ENCODE measurements at regions not wholly inside any gene's neighbourhood (a gene's known extent, or its start where the extent isn't known, plus 50 kb on each side); places are given as distances from the start of the nearest gene placed in this dataset.

DNA sequence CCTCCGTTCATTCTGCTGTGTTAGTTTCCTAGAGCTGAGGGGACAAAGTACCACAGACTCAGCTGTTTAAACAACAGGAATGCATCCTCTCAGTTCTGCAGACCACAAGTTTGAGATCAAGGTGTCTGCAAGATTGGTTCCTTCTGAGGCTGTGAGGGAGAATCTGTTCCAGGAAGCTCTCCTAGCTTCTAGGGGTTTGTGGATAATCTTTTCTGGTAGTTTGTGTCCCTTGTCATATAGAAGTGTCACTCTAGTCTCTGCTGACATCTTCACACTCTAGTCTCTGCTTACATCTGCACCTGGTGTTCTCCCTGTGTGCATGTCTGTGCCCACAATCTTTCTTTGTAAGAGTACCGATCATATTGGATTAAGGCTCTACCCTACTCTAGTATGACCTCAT, 581.8 kb downstream of the RNF144A start:
- TF ChIP-seq, protein P1, sequence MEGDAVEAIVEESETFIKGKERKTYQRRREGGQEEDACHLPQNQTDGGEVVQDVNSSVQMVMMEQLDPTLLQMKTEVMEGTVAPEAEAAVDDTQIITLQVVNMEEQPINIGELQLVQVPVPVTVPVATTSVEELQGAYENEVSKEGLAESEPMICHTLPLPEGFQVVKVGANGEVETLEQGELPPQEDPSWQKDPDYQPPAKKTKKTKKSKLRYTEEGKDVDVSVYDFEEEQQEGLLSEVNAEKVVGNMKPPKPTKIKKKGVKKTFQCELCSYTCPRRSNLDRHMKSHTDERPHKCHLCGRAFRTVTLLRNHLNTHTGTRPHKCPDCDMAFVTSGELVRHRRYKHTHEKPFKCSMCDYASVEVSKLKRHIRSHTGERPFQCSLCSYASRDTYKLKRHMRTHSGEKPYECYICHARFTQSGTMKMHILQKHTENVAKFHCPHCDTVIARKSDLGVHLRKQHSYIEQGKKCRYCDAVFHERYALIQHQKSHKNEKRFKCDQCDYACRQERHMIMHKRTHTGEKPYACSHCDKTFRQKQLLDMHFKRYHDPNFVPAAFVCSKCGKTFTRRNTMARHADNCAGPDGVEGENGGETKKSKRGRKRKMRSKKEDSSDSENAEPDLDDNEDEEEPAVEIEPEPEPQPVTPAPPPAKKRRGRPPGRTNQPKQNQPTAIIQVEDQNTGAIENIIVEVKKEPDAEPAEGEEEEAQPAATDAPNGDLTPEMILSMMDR (IDR thresholded peaks at IDR 0.05; ENCODE audit: low read depth, low read length, poor library complexity, severe bottlenecking) = no peak
- no peak for TF ChIP-seq EZH2phosphoT487 (IDR thresholded peaks at IDR 0.05; ENCODE audit: borderline replicate concordance, low read length)

Data from DOHH2 (cell line).